ENCODE measurements at regions not wholly inside any gene's neighbourhood (a gene's known extent, or its start where the extent isn't known, plus 50 kb on each side); places are given as distances from the start of the nearest gene placed in this dataset.

GRCh38 chr2:221330436-221330835, 241.7 kb downstream of the EPHA4 start:
- TF ChIP-seq POLR2A (IDR thresholded peaks at IDR 0.05) = no peak
- TF ChIP-seq CTCF (IDR thresholded peaks at IDR 0.05) = no peak

All from breast epithelium (tissue), 3 donors.